Right ventricle myocardium superior (tissue), 1 donor: ENCODE measurements at regions not wholly inside any gene's neighbourhood (a gene's known extent, or its start where the extent isn't known, plus 50 kb on each side); places are given as distances from the start of the nearest gene placed in this dataset.

Experiments
- ATAC-seq: fragments of 200-7000 bp; cut with Tn5 transposase; one replicate; pipeline ENCODE4 v1.9.1; 2020; ENCODE audit warnings: mild to moderate bottlenecking; ENCODE audit not compliant: poor library complexity
- DNase-seq: peaks from one replicate; pipeline ENCODE4 v3.0.0-alpha.2; 2020
- intact Hi-C: fragments of 100-400 bp; cut with DNase I; formaldehyde crosslinking; loops from one replicate; pipeline ENCODE4 v1.11.2; 2022
- donor health status: DM: no; HTN: yes; CAD: no; lungs with severe emphysema.

- DNase-seq (no peak), ATAC-seq (no peak)
- intact Hi-C loops: no loop called here
Observed at GRCh38 chr13:74990992-74991391, 491.0 kb downstream of the TBC1D4 start.

GRCh38 chr13:74987124-74987690, 494.8 kb downstream of the TBC1D4 start:
- intact Hi-C loops: no loop called here
- ATAC-seq: no peak
- DNase-seq: no peak

GRCh38 chr13:74986609-74987008, 495.4 kb downstream of the TBC1D4 start:
- intact Hi-C loops: no loop called here
- DNase-seq (no peak), ATAC-seq (no peak)

DNA sequence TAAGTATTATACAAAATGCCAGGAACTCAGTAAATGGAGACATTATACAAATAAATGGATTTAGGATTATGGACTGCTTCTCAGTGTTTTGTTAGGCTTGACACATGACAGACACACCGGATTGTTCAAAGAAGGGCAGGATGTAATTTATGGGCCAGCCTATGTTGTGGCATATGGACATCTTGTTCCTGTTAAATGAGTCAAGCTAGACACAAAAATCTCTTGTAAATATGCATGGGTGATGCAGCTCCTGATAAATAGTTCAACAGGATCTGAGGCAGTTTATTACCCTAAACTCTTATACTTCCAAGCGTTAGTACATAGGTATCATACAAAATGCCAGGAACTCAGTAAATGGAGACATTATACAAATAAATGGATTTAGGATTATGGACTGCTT, 502.3 kb downstream of the TBC1D4 start:
- ATAC-seq (no peak), DNase-seq (no peak)
- intact Hi-C loops: no loop called here

GRCh38 chr13:74978591-74978990, 503.4 kb downstream of the TBC1D4 start:
- ATAC-seq (no peak), DNase-seq (no peak)
- intact Hi-C loops: no loop called here

GRCh38 chr13:74977498-74977897, 504.5 kb downstream of the TBC1D4 start:
- DNase-seq (no peak), ATAC-seq (no peak)
- intact Hi-C loops: no loop called here

DNA sequence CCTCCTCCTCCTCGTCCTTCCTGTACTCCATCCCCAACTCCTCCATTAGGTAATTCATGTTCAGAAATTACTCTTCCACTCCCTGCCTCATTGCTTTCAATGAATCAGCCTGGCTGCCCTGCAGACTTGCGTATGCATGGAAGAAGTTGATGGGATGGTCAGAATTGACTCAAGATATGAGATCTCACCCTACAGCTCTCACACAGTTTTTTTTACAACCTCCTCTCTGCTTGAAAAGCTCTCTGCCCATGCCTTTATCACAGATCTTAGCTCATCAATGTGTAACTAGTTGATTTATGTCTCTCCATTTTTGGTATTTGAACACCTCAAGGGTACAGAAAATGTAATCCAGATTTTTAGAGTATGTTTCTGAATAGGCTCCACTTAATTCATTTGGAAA, 506.9 kb downstream of the TBC1D4 start:
- intact Hi-C loops: no loop called here
- DNase-seq: no peak
- no peak for ATAC-seq

DNA sequence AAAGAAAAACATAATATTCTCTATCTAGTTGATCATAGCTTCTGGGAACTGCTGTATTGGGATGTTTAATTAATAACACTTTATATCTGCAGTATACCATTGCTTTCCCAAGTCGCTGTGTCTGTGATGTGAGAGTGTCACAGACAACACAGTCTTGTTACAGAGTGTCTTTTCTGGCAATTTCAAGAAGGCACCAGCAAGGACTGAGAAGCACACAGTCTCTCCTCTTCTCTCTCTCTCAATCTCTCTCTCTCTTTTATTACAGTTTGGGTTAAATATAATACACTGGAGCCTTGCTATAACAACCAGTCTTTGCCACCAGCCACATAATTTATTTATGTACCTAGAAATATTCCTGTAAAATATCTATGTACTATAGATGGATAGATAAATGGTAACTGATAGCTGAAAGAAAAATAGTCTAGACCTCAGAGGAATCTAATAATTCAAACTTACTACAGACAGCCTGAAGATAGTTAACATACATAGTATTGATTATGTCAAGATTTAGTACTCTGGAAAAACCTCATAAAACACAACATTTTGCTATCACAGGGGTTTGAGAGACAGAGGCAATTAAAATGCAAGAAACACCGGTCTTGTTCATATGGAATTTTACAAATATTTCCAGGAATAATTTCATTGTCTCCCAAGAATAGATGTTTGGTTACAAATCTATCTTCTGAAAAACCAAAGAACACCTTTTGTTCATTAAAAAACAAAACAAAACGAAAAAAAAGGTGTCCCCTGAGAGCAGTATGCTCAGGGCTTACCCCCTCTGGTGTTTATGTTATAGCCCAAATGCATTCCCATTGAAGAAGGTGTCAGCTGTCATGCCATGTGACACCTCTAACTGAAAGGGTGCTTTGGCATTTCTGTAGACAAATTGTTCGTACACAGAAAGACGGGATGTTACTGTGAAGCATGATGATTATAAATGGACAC, 507.8 kb downstream of the TBC1D4 start:
- no peak for ATAC-seq
- DNase-seq: no peak
- intact Hi-C loops: no loop called here

- intact Hi-C loops: no loop called here
- no peak for DNase-seq
- ATAC-seq: no peak
Observed at GRCh38 chr13:74969419-74969818, 512.5 kb downstream of the TBC1D4 start.

DNA sequence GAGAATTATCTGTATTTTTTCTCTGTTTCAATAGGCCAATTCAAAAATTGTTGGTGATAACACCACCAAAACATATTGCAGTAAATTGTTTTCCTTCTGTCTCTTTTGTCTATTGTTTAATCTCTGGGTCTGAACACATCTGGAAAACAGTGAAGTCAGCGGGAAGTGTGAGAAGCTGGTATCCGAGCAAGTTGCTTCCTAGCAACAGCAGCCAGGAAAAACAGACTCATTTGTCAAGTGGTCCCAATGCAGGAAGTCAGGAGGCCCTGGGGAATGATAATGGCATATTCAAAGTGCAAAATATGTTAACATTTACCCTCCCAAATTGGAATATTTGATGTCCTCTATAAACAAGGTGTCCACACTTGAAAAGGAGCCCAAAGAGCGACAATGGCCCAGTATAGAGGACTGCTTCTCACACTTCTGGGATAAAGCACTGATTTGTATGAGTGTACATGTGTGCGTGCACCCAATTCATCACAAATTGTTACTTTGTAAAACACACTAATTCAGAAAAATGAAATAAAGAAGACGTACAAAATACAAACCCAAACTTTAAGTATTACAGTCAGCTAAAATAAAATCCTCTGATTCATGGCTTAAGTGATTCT, 515.0 kb downstream of the TBC1D4 start:
- intact Hi-C loops: no loop called here
- peak; percentile 68 for ATAC-seq
- no peak for DNase-seq

DNA sequence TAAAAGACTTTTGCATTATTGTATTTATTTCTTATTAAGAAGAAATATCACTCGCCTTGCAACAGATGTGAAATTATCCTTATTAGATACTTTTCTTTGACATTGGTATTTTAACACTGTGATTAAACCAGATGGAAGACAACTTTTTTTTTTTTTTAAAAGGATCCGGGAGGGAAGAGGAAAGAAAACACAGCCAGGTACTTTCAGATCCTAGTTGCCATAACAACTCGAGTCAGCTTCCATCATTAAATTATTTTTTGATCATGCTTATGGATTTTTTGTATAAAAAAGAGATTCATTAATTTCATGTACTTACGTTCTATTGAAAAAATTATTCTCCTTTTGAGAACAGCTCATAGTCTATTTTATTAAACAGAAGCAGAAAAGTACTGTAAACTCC, 515.7 kb downstream of the TBC1D4 start:
- ATAC-seq (no peak), DNase-seq (no peak)
- intact Hi-C loops: no loop called here

DNA sequence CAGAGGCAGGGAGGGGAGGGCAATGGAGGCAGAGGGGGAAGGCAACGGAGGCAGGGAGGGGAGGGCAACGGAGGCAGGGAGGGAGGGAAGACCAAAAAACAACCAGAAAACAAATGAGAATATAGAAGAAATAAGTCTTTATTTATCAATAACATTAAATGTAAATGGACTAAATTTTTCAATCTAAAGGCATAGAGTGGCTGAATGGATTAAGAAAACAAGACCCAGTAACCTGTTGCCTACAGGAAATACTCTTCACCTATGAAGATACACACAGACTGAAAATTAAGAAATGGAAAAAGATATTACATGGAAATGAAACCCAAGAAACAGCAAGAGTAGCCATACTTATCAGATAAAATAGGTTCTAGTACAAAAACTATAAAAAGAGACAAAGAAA, 536.3 kb downstream of the TBC1D4 start:
- intact Hi-C loops: no loop called here
- no peak for ATAC-seq
- no peak for DNase-seq

- DNase-seq (no peak), ATAC-seq (no peak)
- intact Hi-C loops: no loop called here
Observed at GRCh38 chr13:74931698-74932433, 550.1 kb downstream of the TBC1D4 start.

- no peak for DNase-seq
- intact Hi-C loops: no loop called here
- ATAC-seq: no peak
Observed at GRCh38 chr13:74930402-74931165, 551.4 kb downstream of the TBC1D4 start.

DNA sequence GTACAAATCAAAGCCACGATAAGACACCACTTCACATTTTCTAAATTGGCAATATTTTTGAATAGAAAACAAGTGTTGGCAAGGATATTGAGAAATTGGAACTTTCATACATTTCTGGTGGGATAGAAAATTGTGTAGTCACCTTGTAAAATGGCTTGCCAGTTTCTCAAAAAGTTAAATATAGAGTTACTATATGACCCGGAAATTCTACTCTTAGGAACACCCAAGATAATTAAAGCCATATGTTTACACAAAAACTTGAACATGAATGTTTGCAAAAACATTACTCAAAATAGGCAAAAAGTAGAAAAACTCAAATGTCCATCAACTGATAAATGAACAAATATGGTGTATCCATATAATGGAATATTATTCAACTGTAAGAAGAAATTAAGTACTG, 552.5 kb downstream of the TBC1D4 start:
- intact Hi-C loops: no loop called here
- DNase-seq (no peak), ATAC-seq (no peak)

DNA sequence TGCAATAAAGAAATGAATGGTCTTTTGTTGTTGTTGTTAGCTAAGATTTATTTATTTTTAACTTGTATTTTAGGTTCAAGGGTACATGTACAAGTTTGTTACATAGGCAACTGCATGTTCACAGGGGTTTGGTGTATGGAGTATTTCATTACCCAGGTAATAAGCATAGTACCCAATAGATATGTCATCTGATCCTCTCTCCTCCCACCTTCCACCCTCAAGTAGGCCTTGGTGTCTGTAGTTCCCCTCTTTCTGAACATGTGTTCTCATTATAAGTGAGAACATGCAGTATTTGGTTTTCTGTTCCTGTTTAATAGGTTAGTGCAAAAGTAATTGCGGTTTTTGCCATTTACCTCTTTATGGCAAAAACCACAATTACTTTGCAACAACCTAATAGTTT, 554.1 kb downstream of the TBC1D4 start:
- no peak for ATAC-seq
- no peak for DNase-seq
- intact Hi-C loops: no loop called here

DNA sequence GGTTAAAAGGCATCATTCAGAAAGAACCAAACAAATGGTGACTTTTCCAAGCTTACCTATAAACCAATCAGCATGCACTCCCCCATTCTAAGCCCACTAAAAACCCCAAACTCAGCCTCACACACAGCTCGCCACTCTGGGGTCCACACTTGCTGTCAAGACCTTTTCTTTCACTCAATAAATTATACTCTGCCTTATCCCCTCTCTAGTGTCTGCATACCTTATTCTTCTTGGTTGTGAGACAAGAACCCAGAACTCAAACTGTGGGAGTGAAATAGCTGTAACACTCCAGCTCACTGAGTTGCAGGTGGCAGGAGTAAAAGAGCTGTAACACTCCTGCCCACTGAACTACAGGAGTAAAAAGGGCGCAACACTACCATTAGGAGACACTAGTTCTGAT, 559.0 kb downstream of the TBC1D4 start:
- DNase-seq (no peak), ATAC-seq (no peak)
- intact Hi-C loops: no loop called here

GRCh38 chr13:74921326-74921725, 560.6 kb downstream of the TBC1D4 start:
- intact Hi-C loops: no loop called here
- ATAC-seq (no peak), DNase-seq (no peak)

DNA sequence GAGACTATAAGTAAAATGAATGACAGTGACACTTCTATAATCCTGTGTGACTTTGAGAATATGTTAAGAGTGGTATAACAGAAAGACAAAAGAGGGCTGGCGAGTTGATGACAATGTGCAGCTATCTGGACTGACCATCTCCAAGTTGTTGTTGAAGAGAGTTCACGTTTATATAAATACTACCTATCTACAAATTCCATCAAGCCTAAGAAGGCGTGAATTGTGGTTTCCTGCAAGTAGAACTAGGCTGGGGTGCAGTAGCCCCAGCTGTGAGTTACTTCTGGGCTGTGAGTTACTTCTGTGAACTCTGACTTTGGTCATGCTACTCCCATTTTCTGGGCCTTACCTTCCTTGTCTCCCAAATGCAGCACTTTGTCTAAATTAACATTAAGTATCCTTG, 561.0 kb downstream of the TBC1D4 start:
- intact Hi-C loops: no loop called here
- ATAC-seq (no peak), DNase-seq (no peak)
